HG02642 (cell line): ENCODE measurements at regions not wholly inside any gene's neighbourhood (a gene's known extent, or its start where the extent isn't known, plus 50 kb on each side); places are given as distances from the start of the nearest gene placed in this dataset.
A peak's percentile ranks its signal among the peaks of the same experiment; 100 is the strongest.
"Not testable (repeated sequence)": the region's sequence is repeated elsewhere in the genome, so short reads cannot be mapped to it uniquely, and the experiment has no call there.

Source experiments
- ATAC-seq: cut with Tn5 transposase; IDR thresholded peaks from one replicate; pipeline ENCODE4 v1.9.1; 2021; ENCODE audit warnings: mild to moderate bottlenecking; ENCODE audit not compliant: unreplicated experiment, poor library complexity

DNA sequence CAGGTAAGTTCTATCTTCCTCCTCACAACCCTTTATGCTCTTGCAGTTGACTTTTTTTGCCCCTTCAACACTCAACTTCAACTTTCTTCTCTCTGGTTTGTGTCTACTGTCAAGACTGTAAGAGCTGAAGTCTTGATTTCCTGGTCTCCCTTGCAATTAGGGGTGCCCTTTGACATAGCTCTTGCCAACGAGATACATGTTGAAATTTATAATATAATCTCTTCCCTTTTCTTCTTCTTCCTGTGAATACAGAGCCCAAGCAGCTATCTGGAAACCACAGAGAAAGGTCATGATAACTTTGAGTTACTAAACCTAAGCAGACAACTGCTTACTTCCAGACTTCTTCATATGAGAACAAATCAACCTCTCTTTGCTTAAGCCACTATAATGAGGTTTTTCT is 163.5 kb downstream of the MC4R start:
- ATAC-seq, result no peak

DNA sequence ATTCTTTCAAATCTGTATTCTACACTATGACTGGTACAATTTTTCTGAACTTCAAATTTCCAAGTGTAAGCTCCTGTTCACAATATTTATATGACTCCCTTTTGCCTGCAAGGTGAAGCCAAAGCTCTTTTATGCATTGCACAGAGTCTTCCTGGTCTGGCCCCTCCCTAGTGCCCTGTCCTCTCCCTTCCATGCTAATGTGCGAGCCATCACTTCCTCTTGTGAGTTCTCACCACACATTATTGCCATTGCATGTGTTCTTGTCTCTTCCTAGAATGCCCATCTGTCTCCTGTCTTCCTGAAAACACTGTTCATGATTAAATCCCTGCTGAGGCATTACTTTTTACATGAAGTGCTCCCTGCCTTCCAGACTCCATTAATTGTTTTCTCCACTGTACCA is 169.9 kb downstream of the MC4R start:
- ATAC-seq, result no peak

GRCh38 chr18:60200558-60200957 is 172.0 kb downstream of the MC4R start:
- no peak for ATAC-seq

DNA sequence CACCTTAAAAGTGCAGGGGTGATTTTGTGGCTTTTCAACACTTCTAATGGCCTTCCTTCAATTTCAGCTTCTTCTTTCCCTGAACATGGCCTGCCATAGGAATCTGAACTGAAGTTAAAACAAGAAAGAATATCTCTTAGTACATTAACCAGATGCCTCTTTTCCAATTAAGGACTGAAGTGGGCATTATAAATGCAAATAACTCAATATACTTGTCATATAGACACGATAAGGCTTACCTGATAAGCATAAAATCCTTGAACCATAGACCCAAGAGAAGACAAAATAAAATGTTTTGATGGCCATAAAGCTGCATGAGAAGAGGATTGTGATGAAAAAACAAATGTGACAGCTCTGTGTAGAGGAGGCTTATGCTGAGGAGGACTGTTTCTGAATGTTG is 173.1 kb downstream of the MC4R start:
- no peak for ATAC-seq

GRCh38 chr18:60197671-60198462 is 174.7 kb downstream of the MC4R start:
- ATAC-seq, result no peak

DNA sequence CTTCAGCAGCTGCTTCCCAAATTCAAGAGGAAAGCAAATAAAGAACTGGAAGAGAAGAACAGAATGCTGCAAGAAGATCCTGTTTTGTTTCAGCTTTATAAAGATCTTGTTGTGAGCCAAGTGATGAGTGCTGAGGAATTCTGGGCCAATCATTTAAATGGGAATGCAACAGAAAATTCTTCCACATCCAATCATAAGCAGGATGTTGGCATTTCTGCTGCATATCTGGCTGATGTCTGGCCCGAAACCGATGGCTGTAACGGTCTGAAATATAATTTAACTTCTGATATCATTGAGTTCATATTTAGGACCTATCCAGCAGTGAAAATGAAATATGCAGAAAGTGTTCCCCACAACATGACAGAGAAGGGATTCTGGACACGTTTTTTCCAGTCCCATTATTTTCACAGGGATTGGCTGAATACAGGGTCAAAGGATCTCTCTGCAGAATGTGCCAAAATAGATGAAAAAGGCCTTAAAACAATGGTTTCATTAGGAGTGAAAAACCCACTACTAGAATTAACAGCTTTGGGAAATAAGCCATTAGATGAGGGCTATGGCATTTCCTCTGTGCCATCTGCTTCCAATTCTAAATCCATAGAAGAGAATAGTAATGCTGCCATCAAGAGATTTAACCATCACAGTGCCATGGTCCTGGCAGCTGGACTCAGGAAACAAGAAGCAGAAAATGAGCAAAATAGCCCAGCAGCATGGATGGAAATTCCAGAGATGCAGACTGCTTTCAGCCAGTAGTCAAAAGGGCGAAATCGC is 175.6 kb downstream of the MC4R start:
- ATAC-seq, result no peak

- no peak for ATAC-seq
These were observed 178.8 kb downstream of the MC4R start for GRCh38 chr18:60193780-60194179.

DNA sequence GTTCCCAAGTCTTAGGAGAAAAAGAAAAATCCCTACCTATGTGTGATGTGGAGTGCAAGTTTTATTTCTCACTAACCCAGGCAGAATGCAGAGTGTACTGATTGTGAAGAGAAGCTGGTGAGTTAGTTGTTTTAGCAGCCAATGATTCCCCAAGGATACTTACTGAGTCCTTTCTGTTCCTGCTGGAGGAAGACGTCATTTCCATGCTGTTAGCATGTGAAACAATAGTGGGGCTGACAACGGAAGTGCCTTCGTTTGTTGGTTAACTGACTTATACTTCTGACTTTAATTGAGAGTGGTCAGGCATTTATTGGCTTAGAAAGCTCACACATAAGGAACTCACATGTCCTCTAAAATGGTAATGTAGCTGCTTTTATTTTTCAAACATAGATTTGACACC is 180.6 kb downstream of the MC4R start:
- no peak for ATAC-seq

DNA sequence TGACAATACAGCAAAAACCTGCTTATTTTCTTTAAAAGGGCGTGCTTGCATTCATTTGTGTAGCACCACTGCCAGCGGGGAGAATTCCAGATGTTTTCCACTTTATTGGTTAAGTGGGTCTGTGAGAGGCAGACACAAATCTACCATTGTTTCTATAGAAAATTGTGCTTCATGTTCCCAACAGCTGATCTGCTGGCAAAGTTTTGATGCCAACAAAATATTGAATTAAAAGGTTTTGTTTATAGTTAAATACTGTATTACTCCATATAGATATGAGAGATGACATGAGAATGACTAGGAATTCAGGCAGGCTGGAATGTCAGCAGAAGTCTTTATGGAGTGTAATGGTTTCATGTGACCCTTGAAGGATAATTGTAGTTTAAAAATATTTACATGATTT is 182.7 kb downstream of the MC4R start:
- no peak for ATAC-seq

- no peak for ATAC-seq
These were observed 183.6 kb downstream of the MC4R start for GRCh38 chr18:60188958-60189357.

DNA sequence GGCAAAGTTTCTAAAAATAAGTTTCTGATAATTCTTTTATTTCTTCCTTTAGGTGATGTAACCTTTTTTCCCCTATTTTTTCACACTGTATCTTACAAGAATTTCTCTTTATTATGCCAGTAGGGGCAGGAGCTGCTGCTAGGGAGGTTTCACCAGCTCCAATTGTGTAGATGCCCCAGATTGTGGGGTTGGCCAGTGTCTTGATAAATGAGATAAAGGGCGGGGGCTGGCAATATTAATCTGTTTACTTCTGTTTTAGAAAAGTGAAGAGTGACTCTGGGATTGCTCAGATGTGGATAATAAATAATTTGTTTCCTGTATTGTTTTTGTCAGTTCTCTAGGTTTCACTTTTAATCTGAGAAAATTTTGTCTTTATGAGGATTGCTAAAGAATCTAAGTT is 190.4 kb downstream of the MC4R start:
- ATAC-seq, result no peak

GRCh38 chr18:60180671-60181070 is 191.9 kb downstream of the MC4R start:
- no peak for ATAC-seq

DNA sequence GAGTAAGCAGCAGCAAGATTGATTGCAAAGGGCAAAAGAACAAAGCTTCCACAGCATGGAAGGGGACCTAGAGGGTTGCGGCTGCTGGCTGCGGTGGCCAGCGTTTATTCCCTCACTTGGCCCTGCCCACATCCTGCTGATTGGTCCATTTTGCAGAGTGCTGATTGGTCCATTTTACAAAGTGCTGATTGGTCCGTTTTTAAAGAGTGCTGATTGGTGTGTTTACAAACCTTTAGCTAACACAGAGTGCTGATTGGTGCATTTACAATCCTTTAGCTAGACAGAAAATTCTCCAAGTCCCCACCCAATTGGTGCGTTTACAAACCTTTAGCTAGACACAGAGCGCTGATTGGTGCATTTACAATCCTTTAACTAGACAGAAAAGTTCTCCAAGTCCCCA is 194.4 kb downstream of the MC4R start:
- not testable (repeated sequence) for ATAC-seq

DNA sequence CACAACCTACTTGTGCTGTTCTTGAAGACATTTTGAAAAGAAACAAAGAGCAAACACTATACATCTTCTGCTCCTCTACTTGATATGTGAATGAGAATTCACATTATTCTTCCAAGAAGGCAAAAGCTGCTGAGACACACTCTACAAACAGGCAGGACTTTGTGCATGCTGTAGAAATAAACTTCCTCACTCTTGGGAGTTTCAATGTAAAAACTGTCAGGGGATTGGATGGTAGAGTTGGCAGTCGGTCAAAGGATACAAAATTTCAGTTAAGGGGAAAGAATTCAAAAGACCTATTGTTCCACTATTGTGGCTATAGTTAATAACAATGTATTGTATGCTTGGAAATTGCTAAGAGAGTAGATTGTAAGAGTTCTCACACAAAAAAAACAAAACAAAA is 196.3 kb downstream of the MC4R start:
- ATAC-seq, result no peak

DNA sequence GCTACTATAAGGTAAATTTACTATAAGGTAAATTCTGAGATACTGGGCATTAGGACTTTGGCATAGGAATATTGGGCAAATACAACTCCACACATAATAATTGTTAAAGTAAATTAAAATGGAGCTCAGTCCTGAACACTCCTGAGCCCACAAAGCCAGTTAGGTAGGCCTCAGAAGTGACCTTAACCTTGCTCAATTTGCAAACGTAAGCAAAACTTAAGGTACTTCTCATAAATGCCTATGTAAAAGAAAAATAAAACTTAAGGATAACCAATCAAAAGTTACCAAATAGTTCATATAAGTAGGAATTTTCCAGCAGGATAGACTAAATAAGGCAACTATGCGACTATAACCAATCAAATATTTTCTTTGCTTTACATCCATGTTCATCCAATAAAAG is 197.7 kb downstream of the MC4R start:
- ATAC-seq, result no peak

DNA sequence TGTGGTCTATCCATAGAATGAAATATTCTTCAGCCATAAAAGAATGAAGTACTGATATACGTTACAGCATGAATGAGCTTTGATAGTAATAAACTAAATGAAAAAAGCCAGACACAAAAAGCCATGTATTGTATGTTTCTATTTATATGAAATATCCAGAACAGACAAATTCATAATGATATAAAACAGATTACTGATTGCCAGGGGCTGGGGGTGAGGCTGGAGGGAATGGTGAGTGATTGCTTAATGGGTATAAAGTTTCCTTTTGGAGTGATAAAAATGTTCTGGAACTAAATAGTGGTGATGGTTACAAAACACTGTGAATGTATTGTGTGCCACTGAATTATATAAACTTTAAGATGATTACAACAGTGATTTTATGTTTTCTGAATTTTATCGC is 200.5 kb downstream of the MC4R start:
- ATAC-seq, result no peak

GRCh38 chr18:60163622-60164021 is 209.0 kb downstream of the MC4R start:
- peak; percentile 83 for ATAC-seq

DNA sequence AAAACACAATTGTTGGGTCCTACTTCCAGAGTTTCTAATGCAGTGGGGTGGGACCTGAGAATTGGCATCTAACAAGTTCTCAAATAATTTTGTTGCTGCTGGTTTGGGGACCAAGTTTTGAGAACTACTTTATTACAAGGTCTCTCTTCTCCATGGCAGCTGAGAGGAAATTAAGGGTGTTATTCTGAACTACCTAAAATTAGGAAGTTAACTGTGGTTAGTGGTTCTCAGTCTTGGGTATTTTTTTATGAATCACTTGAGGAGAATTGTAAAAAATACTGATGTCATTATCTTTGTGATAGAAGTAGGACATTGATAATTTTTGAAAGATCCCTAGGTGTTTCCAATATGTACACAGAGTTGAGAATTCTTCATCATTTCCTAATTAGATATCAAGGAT is 210.2 kb downstream of the MC4R start:
- ATAC-seq, result no peak

DNA sequence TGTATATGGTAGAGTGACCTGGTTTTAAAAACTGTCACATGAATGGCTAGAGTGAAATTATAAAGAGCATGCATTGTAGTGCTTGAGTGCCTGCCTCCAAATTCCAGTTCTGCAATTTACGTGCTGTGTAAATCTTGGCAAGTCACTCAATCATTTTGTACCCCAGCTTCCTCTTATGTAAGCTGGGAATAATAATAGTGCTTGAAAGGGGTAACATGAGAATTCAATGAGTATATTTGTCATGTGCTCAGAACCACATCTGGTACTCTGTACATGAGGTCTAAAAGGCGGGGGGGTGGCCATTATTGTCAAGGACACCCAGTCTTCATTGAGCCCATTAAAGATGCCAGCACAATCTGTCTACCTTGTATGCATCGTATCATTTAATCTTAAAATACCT is 214.8 kb downstream of the MC4R start:
- ATAC-seq, result no peak

- ATAC-seq, result no peak
These were observed 219.2 kb downstream of the MC4R start for GRCh38 chr18:60153376-60153775.

- ATAC-seq, result no peak
These were observed 223.3 kb downstream of the MC4R start for GRCh38 chr18:60149316-60149715.

DNA sequence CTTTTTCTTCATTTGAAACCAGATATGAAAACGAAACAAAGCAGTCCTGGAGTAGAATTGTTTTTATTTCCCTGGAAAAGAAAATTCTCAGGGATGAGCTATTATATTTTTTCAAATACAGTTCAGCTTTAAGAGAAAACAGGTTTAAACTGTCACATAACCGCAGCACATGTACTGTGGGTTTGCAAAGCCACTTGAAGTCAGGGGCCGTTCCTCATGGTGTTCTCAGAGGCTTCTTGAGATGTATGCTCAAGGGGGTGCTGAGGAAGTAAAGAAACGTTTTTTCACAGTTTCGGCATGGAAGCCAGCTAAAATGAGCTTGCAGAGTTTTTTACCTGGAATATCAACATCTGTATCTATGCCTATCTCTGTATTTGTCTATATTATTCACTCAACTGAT is 225.3 kb downstream of the MC4R start:
- no peak for ATAC-seq
